GM21447 (cell line): ENCODE measurements at regions not wholly inside any gene's neighbourhood (a gene's known extent, or its start where the extent isn't known, plus 50 kb on each side); places are given as distances from the start of the nearest gene placed in this dataset.

Source experiments
- ATAC-seq: cut with Tn5 transposase; IDR thresholded peaks from one replicate; pipeline ENCODE4 v1.9.1; 2021; ENCODE audit not compliant: unreplicated experiment

- ATAC-seq: peak; percentile 74
Measured at GRCh38 chr6:21375151-21376116, 218.1 kb upstream of the SOX4 start.

- ATAC-seq: no peak
Measured at GRCh38 chr6:21377356-21377755, 216.2 kb upstream of the SOX4 start.

GRCh38 chr6:21381331-21381963, 212.1 kb upstream of the SOX4 start:
- ATAC-seq: no peak

- ATAC-seq: no peak
Measured at GRCh38 chr6:21382821-21383449, 210.6 kb upstream of the SOX4 start.

GRCh38 chr6:21383450-21384085, 210.0 kb upstream of the SOX4 start:
- ATAC-seq: no peak

GRCh38 chr6:21384216-21384615, 209.3 kb upstream of the SOX4 start:
- no peak for ATAC-seq

- ATAC-seq: no peak
Measured at GRCh38 chr6:21386744-21387143, 206.8 kb upstream of the SOX4 start.

- no peak for ATAC-seq
Measured at GRCh38 chr6:21390532-21391213, 202.9 kb upstream of the SOX4 start.

GRCh38 chr6:21392177-21392576, 201.4 kb upstream of the SOX4 start:
- ATAC-seq: no peak

GRCh38 chr6:21393441-21394165, 199.9 kb upstream of the SOX4 start:
- ATAC-seq: no peak

- ATAC-seq: no peak
Measured at GRCh38 chr6:21395121-21395520, 198.4 kb upstream of the SOX4 start.

- ATAC-seq: no peak
Measured at GRCh38 chr6:21396313-21396712, 197.2 kb upstream of the SOX4 start.

- no peak for ATAC-seq
Measured at GRCh38 chr6:21398741-21399325, 194.7 kb upstream of the SOX4 start.

GRCh38 chr6:21402368-21402767, 191.2 kb upstream of the SOX4 start:
- ATAC-seq: no peak

- no peak for ATAC-seq
Measured at GRCh38 chr6:21404577-21404976, 189.0 kb upstream of the SOX4 start.

- ATAC-seq: no peak
Measured at GRCh38 chr6:21406316-21406715, 187.2 kb upstream of the SOX4 start.

GRCh38 chr6:21409231-21409630, 184.3 kb upstream of the SOX4 start:
- no peak for ATAC-seq

- ATAC-seq: no peak
Measured at GRCh38 chr6:21413428-21413827, 180.1 kb upstream of the SOX4 start.

GRCh38 chr6:21414065-21414464, 179.5 kb upstream of the SOX4 start:
- no peak for ATAC-seq
